Endothelial cell of umbilical vein (primary cell): ENCODE measurements at regions not wholly inside any gene's neighbourhood (a gene's known extent, or its start where the extent isn't known, plus 50 kb on each side); places are given as distances from the start of the nearest gene placed in this dataset.
A peak's percentile ranks its signal among the peaks of the same experiment; 100 is the strongest.

ENCODE experiments used
- BruUV-seq: library from RNA; stranded (reverse); fragments of 400-500 nt; replicated peaks from 2 replicates; lab custom pipeline; 2021; lab: Mats Ljungman, UMichigan
- CTCF ChIA-PET: fragments of 300-600, 350-600 bp; sonication (Branson Sonifier 250); formaldehyde crosslinking; loops from one replicate; lab custom pipeline; 2021; ENCODE audit warnings: antibody characterized with exemption, inconsistent platforms; lab: Charles Lee
- POLR2A ChIA-PET: fragments of 300-600, 350-600 bp; sonication (Branson Sonifier 250); formaldehyde crosslinking; loops from one replicate; lab custom pipeline; 2021; ENCODE audit warnings: antibody characterized with exemption, inconsistent platforms; lab: Charles Lee
- DNase-seq: peaks from one replicate; pipeline ENCODE4 v3.0.0-alpha.2; 2011; ENCODE audit warnings: low read depth, low spot score
- FAIRE-seq: peaks from 2 replicates; lab custom pipeline; 2011; peaks lifted over from hg19 to GRCh38; lab: Jason Lieb, UNC
- H2AFZ ChIP-seq: 2 replicates; pipeline ENCODE4 v1.6.0; 2012; ENCODE audit warnings: low read depth, low read length, control low read depth, inconsistent platforms
- H3K27ac ChIP-seq: 2 replicates; pipeline ENCODE4 v1.5.1; 2011; ENCODE audit warnings: low read depth, mild to moderate bottlenecking, control low read depth, low read length, moderate library complexity; ENCODE audit not compliant: insufficient read depth
- H3K27me3 ChIP-seq, 2 experiments: 2 replicates each; pipeline versions ENCODE4 v1.6.0 to v1.6.1; 2011; ENCODE audit warnings: low read length in 2 of 2, mixed read lengths in 1 of 2; ENCODE audit not compliant: control insufficient read depth in 2 of 2, insufficient read depth in 2 of 2
- H3K36me3 ChIP-seq, 2 experiments: 2 replicates in 1 of 2; 3 replicates in 1 of 2; pipeline ENCODE4 v1.5.1; 2011; ENCODE audit warnings: low read length in 2 of 2, mild to moderate bottlenecking in 1 of 2, moderate library complexity in 1 of 2; ENCODE audit not compliant: control insufficient read depth in 2 of 2, insufficient read depth in 2 of 2; ENCODE audit errors: extremely low read depth in 1 of 2
- H3K4me1 ChIP-seq: 3 replicates; pipeline ENCODE4 v1.5.1; 2011; ENCODE audit warnings: mild to moderate bottlenecking, low read length; ENCODE audit not compliant: control insufficient read depth, insufficient read depth; ENCODE audit errors: extremely low read depth
- H3K4me2 ChIP-seq: 2 replicates; pipeline ENCODE4 v1.6.1; 2011; ENCODE audit warnings: low read length, control low read depth, mixed read lengths; ENCODE audit not compliant: insufficient read depth
- H3K4me3 ChIP-seq, 3 experiments: fragments of 200-600 bp in 1 of 3; sonication (generic), shearing (Covaris generic) in 1 of 3; replicated peaks in 1 of 3; 2 replicates each; pipeline ENCODE4 v1.5.1; 2011 to 2016; ENCODE audit warnings: control low read depth in 3 of 3, low read length in 3 of 3, mild to moderate bottlenecking in 2 of 3, inconsistent platforms in 1 of 3, low read depth in 1 of 3, moderate library complexity in 1 of 3; ENCODE audit not compliant: insufficient read depth in 1 of 3
- H3K79me2 ChIP-seq: 2 replicates; pipeline ENCODE4 v1.6.0; 2012; ENCODE audit warnings: low read length, inconsistent platforms; ENCODE audit not compliant: control insufficient read depth, insufficient read depth
- H3K9ac ChIP-seq: replicated peaks from 2 replicates; pipeline ENCODE3; 2011; ENCODE audit warnings: low read length, control low read depth; ENCODE audit not compliant: insufficient read depth; ENCODE audit errors: extremely low read depth
- H3K9me1 ChIP-seq: replicated peaks from 3 replicates; pipeline ENCODE4 v1.6.0; 2011; ENCODE audit warnings: mild to moderate bottlenecking, low read length; ENCODE audit not compliant: control insufficient read depth, insufficient read depth; ENCODE audit errors: extremely low read depth
- H3K9me3 ChIP-seq: replicated peaks from 2 replicates; pipeline ENCODE4 v1.5.1; 2012; ENCODE audit warnings: low read length, inconsistent platforms; ENCODE audit not compliant: control insufficient read depth, insufficient read depth
- H4K20me1 ChIP-seq: replicated peaks from 2 replicates; pipeline ENCODE3; 2011; ENCODE audit warnings: mild to moderate bottlenecking, low read length; ENCODE audit not compliant: control insufficient read depth, insufficient read depth; ENCODE audit errors: extremely low read depth
- CTCF ChIP-seq, 2 donors: IDR thresholded peaks; 1 replicate in 1 of 2; 2 replicates in 1 of 2; pipeline ENCODE4 v1.5.1; 2011; ENCODE audit warnings: low read length in 2 of 2, mild to moderate bottlenecking in 2 of 2, moderate library complexity in 2 of 2, control low read depth in 1 of 2, inconsistent platforms in 1 of 2, low read depth in 1 of 2; ENCODE audit not compliant: insufficient read depth in 1 of 2; ENCODE audit errors: extremely low read depth in 1 of 2
- EZH2 ChIP-seq: IDR thresholded peaks from 2 replicates; pipeline ENCODE4 v1.6.1; 2012; ENCODE audit warnings: borderline replicate concordance, low read depth, mild to moderate bottlenecking, moderate library complexity, low read length, inconsistent platforms; ENCODE audit not compliant: severe bottlenecking
- FOS ChIP-seq: IDR thresholded peaks from 2 replicates; pipeline ENCODE4 v1.6.1; 2011; ENCODE audit warnings: mild to moderate bottlenecking, low read length, moderate library complexity, borderline replicate concordance; ENCODE audit not compliant: insufficient read depth
- GATA2 ChIP-seq: IDR thresholded peaks from 2 replicates; pipeline ENCODE4 v1.7.0; 2011; ENCODE audit warnings: low read depth, mild to moderate bottlenecking, moderate library complexity, mixed read lengths, low read length; ENCODE audit not compliant: insufficient read length, insufficient read depth
- JUN ChIP-seq: IDR thresholded peaks from 2 replicates; pipeline ENCODE4 v1.6.1; 2011; ENCODE audit warnings: borderline replicate concordance, low read depth; ENCODE audit not compliant: insufficient read length, insufficient read depth
- MAX ChIP-seq: IDR thresholded peaks from 2 replicates; pipeline ENCODE4 v1.6.1; 2011; ENCODE audit not compliant: insufficient read depth, insufficient read length
- MYC ChIP-seq: IDR thresholded peaks from one replicate; pipeline ENCODE4 v1.6.1; 2011; ENCODE audit warnings: mild to moderate bottlenecking, low read depth, low read length
- POLR2A ChIP-seq: IDR thresholded peaks from 2 replicates; pipeline ENCODE4 v1.6.1; 2012; ENCODE audit warnings: low read depth, mild to moderate bottlenecking, control low read depth, low read length
- POLR2AphosphoS5 ChIP-seq: IDR thresholded peaks from 2 replicates; pipeline ENCODE4 v1.6.1; 2012; ENCODE audit warnings: low read depth, mild to moderate bottlenecking, control low read depth, low read length, moderate library complexity; ENCODE audit not compliant: insufficient read depth
- dilution Hi-C: fragments of 300-500 bp; cut with MboI; formaldehyde crosslinking; loops from one replicate; pipeline ENCODE4 v1.15.0; 2019; ENCODE audit warnings: low sequenced_read_pairs; ENCODE audit not compliant: extremely low pct_ligation_motif_present
- intact Hi-C: fragments of 100-400 bp; cut with micrococcal nuclease; formaldehyde crosslinking; loops from one replicate; pipeline ENCODE4 v1.10.0; 2022

GRCh38 chr9:118609355-118610044 is 759.7 kb downstream of the BRINP1 start:
- TF ChIP-seq MAX (no peak), FOS (no peak), MYC (no peak), POLR2A (no peak), EZH2 (no peak), JUN (no peak), POLR2AphosphoS5 (no peak), CTCF (IDR thresholded peaks at IDR 0.05; ENCODE audit: extremely low read depth in 1 of 2, insufficient read depth in 1 of 2, low read depth in 1 of 2, low read length in 2 of 2) (no peak), GATA2 (no peak)
- no TSS peak for BruUV-seq
- dilution Hi-C loops (no loop called here), intact Hi-C loops (no loop called here)
- FAIRE-seq (peak; percentile 63), DNase-seq (no peak)
- H3K4me1 ChIP-seq: no peaks in the 10 kb centered on the region
- no peak overlapping the region for H3K4me2 ChIP-seq
- H3K36me3 ChIP-seq: no peaks in the 10 kb centered on the region
- ChIA-PET POLR2A (no interaction called here), CTCF (no interaction called here)
- no peak overlapping the region for H3K4me3 ChIP-seq
- no peaks in the 10 kb centered on the region for H3K79me2 ChIP-seq
- no peaks in the 10 kb centered on the region for H3K9me1 ChIP-seq
- no peaks in the 10 kb centered on the region for H3K27me3 ChIP-seq
- no peaks in the 10 kb centered on the region for H3K9me3 ChIP-seq
- H3K27ac ChIP-seq: peak overlapping the region; percentile 15
- peak overlapping the region; percentile 51 for H2AFZ ChIP-seq
- H4K20me1 ChIP-seq: no peaks in the 10 kb centered on the region
- no peak overlapping the region for H3K9ac ChIP-seq
